PC-3 (cell line): ENCODE measurements at regions not wholly inside any gene's neighbourhood (a gene's known extent, or its start where the extent isn't known, plus 50 kb on each side); places are given as distances from the start of the nearest gene placed in this dataset.

Source experiments
- EZH2 ChIP-seq: fragments of 300-600 bp; sonication (generic); IDR thresholded peaks from one replicate; pipeline ENCODE4 v1.6.1; 2017; ENCODE audit warnings: antibody characterized with exemption, mild to moderate bottlenecking, low read length; ENCODE audit not compliant: unreplicated experiment
- EZH2phosphoT487 ChIP-seq: fragments of 300-600 bp; sonication (generic); IDR thresholded peaks from 2 replicates; pipeline ENCODE4 v1.6.1; 2018; ENCODE audit warnings: mild to moderate bottlenecking, antibody characterized with exemption, low read length, borderline replicate concordance
- TF ChIP-seq, protein P1 (sequence below): fragments of 300-600 bp; sonication (generic); conservative IDR thresholded peaks from 2 replicates; pipeline ENCODE4 v1.5.1; 2017; ENCODE audit warnings: antibody characterized with exemption, low read depth, mild to moderate bottlenecking, low read length

DNA sequence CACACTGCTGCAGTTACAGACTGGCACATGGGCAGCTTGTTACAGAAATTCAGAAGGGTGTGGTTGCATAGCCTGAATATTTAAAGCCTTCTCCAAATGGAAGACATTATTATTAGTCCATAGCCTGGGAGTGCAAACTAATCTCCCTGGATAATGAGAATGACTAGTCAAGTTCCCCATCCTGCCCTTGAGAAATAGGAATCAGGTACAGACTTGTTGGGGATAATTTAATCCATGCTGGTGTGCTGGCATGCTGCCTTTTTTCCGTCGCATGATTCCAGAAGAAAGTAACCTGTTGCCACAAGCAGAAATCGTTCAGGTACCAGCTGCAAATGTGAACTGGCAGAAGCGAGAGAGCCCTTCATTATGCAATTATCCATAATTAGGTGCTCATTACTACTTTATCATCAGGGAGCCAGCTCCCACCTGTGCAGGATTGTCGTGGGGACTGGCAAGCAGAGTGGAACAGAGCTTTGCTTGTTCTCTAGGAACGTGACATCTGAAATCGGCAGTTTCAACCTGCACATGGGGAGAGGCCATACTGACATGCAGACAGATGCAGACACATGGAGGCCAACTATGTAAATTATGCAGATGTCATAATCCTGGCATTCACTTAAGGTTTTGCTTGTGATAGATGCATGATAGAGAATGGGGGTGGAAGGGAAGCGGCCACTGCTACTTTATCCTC is 419.4 kb downstream of the PMP22 start:
- TF ChIP-seq, protein P1, sequence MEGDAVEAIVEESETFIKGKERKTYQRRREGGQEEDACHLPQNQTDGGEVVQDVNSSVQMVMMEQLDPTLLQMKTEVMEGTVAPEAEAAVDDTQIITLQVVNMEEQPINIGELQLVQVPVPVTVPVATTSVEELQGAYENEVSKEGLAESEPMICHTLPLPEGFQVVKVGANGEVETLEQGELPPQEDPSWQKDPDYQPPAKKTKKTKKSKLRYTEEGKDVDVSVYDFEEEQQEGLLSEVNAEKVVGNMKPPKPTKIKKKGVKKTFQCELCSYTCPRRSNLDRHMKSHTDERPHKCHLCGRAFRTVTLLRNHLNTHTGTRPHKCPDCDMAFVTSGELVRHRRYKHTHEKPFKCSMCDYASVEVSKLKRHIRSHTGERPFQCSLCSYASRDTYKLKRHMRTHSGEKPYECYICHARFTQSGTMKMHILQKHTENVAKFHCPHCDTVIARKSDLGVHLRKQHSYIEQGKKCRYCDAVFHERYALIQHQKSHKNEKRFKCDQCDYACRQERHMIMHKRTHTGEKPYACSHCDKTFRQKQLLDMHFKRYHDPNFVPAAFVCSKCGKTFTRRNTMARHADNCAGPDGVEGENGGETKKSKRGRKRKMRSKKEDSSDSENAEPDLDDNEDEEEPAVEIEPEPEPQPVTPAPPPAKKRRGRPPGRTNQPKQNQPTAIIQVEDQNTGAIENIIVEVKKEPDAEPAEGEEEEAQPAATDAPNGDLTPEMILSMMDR = no peak
- TF ChIP-seq EZH2phosphoT487 (no peak), EZH2 (no peak)
